GM21737 (cell line): ENCODE measurements at regions not wholly inside any gene's neighbourhood (a gene's known extent, or its start where the extent isn't known, plus 50 kb on each side); places are given as distances from the start of the nearest gene placed in this dataset.
"Not testable (repeated sequence)": the region's sequence is repeated elsewhere in the genome, so short reads cannot be mapped to it uniquely, and the experiment has no call there.

Experiments
- ATAC-seq: cut with Tn5 transposase; IDR thresholded peaks from one replicate; pipeline ENCODE4 v1.9.1; 2021; ENCODE audit warnings: mild to moderate bottlenecking, moderate library complexity; ENCODE audit not compliant: unreplicated experiment

GRCh38 chr21:15453261-15453660, 276.5 kb upstream of the USP25 start:
- no peak for ATAC-seq

GRCh38 chr21:15453785-15454184, 276.0 kb upstream of the USP25 start:
- not testable (repeated sequence) for ATAC-seq

- ATAC-seq, result not testable (repeated sequence)
Measured at GRCh38 chr21:15454931-15455330, 274.9 kb upstream of the USP25 start.

GRCh38 chr21:15455819-15456462, 273.8 kb upstream of the USP25 start:
- ATAC-seq, result no peak

GRCh38 chr21:15457965-15458364, 271.8 kb upstream of the USP25 start:
- no peak for ATAC-seq

GRCh38 chr21:15462092-15462491, 267.7 kb upstream of the USP25 start:
- ATAC-seq, result no peak

- ATAC-seq, result no peak
Measured at GRCh38 chr21:15466329-15466728, 263.5 kb upstream of the USP25 start.

GRCh38 chr21:15468368-15468767, 261.4 kb upstream of the USP25 start:
- ATAC-seq, result no peak

- no peak for ATAC-seq
Measured at GRCh38 chr21:15472108-15473040, 257.4 kb upstream of the USP25 start.

GRCh38 chr21:15477773-15478172, 252.0 kb upstream of the USP25 start:
- ATAC-seq, result not testable (repeated sequence)

GRCh38 chr21:15480160-15480559, 249.6 kb upstream of the USP25 start:
- no peak for ATAC-seq

- ATAC-seq, result peak; percentile 94
Measured at GRCh38 chr21:15483138-15483780, 246.5 kb upstream of the USP25 start.

- no peak for ATAC-seq
Measured at GRCh38 chr21:15486460-15487195, 243.2 kb upstream of the USP25 start.

GRCh38 chr21:15487196-15487550, 242.6 kb upstream of the USP25 start:
- no peak for ATAC-seq

GRCh38 chr21:15491100-15491499, 238.7 kb upstream of the USP25 start:
- no peak for ATAC-seq

GRCh38 chr21:15493646-15494045, 236.1 kb upstream of the USP25 start:
- ATAC-seq, result no peak

- no peak for ATAC-seq
Measured at GRCh38 chr21:15494481-15494880, 235.3 kb upstream of the USP25 start.

- no peak for ATAC-seq
Measured at GRCh38 chr21:15495965-15496364, 233.8 kb upstream of the USP25 start.

- ATAC-seq, result no peak
Measured at GRCh38 chr21:15496911-15497310, 232.9 kb upstream of the USP25 start.

GRCh38 chr21:15498455-15498854, 231.3 kb upstream of the USP25 start:
- ATAC-seq, result no peak

- no peak for ATAC-seq
Measured at GRCh38 chr21:15506086-15506485, 223.7 kb upstream of the USP25 start.
